ENCODE measurements at regions not wholly inside any gene's neighbourhood (a gene's known extent, or its start where the extent isn't known, plus 50 kb on each side); places are given as distances from the start of the nearest gene placed in this dataset.

GRCh38 chr14:49364752-49365117 is 221.4 kb downstream of the RPS29 start:
- no peak for TF ChIP-seq POLR2A (IDR thresholded peaks at IDR 0.05; ENCODE audit: extremely low read depth, insufficient read length)
- TF ChIP-seq CTCF (IDR thresholded peaks at IDR 0.05; ENCODE audit: low read depth, low read length) = no peak
- no peak for TF ChIP-seq MYC (IDR thresholded peaks at IDR 0.05; ENCODE audit: low read depth, low read length)
- no peak for TF ChIP-seq MAX (IDR thresholded peaks at IDR 0.05; ENCODE audit: low read depth, low read length)
